Hematopoietic multipotent progenitor cell treated with erythropoietin and hydrocortisone succinate and interleukin-3 and kit ligand, for 17 days (in vitro differentiated cells): ENCODE measurements at regions not wholly inside any gene's neighbourhood (a gene's known extent, or its start where the extent isn't known, plus 50 kb on each side); places are given as distances from the start of the nearest gene placed in this dataset.

ENCODE experiments used
- DNase-seq: peaks from one replicate; pipeline ENCODE4 v3.0.0-alpha.2; 2015; ENCODE audit warnings: low spot score

DNA sequence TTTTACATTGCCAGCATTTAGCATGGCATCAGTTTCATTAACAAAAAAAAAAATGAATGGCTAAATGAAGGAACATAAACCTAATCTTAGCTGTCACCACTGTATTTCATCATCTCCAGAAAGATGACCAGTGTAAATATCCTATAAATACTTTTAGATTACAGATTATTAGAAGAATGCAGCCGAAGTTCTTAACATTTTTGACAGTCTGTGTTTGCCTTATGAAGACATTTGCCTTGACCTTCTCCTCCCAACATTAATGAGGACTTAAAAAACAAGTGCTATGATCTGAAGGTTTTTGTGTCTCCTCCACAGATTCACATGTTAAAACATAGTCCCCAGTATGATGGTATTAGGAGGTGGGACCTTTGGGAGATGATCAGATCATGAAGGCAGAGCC lies 253.0 kb downstream of the SNAPC1 start:
- no peak for DNase-seq

DNA sequence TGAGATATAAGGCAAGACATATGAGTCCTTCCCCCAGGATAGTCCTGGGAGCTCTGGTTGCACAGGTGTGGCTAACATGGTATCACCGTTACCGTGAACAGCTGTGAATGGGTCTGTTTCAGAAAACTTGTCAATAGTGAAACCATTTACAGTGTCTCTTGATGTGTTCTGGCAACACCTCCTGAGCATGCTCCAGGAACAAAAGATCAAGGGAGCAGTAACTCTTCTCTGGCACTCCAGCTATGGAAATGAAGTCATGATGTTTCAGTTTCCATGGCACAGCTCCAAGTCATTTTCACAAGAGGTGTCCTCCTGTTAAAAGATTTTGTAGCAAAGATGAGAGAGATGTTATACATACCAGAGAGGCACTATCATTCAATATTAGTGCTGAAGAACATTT lies 253.7 kb downstream of the SNAPC1 start:
- DNase-seq = no peak

DNA sequence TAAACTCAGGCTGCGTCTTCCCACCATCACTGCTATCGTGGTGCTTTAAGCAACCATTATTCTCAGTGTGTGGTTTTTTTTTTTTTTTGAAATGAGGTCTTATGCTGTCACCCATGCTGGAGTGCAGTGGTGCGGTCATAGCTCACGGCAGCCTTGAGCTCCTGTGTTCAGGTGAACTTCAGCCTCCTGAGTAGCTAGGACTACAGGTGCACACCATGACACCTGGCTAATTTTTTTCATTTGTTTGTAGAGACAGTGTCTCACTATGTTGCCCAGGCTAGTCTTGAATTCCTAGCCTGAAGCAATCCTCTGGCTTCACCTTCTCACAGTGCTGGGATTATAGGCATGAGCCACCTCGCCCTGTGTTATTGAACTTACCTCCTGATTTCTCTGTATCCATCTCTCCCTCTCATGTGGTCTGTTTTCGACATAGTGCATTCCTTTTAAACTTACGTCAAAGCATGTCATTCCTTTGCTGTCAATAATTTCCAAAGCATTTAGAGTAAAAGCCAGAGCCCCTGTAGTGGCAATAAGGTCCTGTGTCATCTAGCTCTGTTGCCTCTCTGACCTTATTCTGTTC lies 255.5 kb downstream of the SNAPC1 start:
- DNase-seq = no peak

DNA sequence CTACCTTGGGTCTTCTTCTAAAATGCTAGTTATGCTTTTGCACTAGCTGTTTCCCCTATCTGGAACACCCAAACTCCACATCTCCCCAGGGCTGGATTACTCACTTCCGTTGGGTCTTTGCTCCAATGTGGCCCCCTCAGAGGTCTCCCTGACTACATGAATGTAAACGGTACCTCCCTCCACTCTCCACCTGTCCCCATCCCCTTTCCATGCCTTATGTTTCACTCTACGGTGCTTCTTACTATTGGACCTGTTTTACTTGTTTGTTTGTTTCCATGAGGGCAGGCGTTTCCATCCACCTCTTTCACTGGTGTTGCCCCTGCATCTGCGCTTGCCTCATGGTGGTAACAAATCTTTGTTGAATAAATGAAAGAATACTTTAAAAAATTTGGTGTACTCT lies 256.4 kb downstream of the SNAPC1 start:
- no peak for DNase-seq

DNA sequence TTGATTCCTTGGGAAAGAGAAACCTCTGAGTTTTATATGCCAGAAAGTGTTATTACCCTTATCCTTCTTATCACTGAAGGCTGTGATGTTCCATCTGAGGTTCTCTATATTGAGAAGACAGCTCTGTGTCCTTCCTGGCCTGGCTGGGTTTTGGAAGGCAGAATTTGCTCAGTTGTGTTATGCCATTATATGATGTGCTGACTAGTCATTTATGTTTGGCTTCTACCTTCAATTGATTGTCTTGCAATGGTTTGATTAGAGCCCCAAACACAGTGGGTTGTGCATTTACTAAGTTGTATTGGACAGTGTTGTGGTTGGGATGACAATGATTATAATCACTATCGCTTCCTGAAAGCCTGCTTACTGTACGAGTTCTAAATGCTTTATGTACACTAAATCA lies 265.7 kb downstream of the SNAPC1 start:
- DNase-seq = no peak

DNA sequence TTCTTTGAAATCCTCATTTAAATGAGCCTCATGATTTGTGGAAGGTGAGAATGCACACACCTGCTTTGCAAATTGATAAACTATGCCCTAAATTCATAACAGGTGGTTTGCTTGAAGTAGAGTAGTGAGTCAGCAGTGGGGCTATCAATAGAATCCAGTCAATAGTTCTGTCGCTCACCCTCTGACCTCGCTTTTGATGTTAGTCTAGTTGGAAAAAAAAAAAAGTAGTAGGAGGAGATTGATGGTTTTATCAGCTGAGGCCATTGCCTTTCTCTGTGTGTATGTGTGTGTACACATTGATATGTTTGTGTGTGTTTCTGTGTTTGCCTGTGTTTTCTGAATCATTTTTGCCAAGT lies 267.3 kb downstream of the SNAPC1 start:
- DNase-seq = no peak

DNA sequence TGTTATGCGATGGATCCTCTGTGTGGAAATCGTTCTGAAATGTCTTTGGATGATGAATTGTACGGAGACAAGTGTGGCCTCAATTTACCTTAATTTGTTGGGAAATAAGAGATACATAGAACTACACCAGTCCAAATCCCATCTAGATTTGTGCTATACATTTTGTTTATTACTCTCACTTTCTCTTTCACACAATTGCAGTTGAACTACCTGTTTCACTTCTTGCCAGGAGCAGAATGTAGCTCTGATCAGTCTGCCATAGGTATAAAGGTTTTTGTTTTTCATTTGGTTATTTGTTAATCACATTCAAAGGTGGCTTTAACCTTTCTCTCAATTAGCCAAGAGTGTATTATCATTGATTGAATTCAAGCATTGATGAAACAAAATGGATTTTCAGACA lies 268.2 kb downstream of the SNAPC1 start:
- DNase-seq = no peak

DNA sequence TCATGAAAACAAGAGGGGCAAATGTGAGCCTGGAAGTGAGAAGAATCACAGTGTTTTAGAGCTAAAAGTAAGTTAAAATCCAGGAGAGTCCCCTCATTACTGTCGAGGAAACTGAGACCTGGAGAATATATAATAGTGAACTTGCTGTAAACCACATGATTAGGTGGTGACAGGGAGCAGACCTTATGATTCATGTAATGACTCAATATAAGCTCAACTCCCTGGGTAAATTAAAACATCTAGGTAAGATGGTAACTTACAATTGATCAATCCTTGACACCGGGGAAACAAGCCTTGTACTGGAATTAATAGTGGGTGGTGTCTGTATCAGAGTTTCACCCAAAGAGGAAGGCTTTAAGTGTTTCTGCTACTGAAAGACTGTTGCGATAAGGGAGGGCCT lies 269.3 kb downstream of the SNAPC1 start:
- no peak for DNase-seq

DNA sequence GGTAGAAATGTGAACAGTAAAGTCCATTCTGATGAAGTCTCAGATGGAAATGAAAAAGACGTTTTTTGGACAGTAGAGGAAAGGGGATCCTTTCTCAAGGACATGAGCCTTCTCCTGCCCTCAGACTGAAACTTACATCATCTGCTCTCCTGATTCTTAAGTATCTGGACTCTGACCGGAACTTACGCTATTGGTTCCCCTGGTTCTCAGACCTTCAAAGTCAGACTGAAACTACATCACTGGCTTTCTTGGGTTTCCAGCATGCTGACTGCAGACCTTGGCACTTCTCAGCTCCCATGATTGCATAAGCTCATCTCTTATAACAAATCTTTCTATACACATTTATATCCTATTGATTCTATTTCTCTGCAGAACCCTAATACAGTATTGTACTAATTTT lies 291.0 kb downstream of the SNAPC1 start:
- no peak for DNase-seq

DNA sequence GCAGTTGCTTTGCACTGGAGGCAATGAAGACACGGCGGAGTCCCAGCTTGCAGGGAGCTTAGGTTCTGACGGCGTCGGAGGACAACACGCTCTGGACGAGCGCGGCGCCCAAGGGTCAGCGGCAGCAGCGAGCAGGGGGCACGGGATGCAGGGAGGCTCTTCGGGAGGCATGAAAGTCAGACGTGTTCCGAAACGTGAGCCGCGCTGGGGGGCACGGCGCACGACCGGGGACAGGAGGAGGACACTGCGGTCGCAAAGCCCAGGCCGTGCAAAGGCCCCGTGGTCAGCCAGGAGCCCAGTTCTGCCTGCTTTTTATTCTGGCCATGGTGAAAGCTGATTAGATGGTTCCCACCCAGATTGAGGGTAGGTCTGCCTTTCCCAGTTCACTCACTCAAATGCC lies 294.6 kb downstream of the SNAPC1 start:
- DNase-seq = no peak

DNA sequence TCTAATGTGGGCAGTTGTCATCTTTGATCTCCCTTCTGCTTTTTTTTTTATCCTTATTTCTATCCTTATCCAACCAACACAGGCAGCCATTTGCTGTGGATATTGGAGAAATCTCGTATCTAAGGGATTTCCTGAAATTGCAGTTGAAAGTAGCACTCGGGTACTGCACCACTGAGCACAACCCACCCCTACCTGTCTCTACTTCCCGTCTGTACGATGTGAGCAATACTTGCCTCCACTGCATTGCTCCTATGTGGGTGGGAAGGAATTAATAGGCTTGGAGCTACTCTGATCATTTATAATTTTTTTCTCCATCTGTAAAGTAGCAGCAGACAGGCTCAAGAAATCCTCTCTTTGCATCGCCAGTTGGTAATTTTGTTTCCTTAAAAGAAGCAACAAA lies 300.4 kb downstream of the SNAPC1 start:
- DNase-seq = no peak

DNA sequence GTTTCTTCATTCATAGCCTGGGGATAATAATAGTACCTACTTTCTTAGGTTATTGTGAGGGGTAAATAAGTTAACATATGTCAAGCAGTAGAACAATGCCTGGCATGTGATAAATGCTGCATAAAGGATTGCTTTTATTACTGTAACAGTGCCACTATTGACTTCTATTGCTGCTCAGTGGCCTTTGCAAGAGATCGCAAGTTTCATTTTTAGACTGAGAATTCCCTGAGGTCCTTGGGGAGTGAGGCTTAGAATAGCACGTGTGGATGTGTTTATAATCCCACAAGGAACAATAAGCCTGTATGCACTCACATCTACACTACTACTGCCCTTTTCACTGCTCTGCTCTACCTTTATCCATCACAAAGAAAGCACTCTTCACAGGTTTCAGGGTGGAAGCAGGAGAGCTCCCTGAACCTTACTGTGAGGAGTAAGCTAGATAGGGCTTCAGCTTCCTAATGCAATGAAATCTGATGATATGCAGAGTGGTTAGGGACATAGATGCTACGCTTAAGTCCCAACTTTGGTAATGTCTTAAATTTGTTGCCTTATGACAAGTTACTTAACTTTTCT lies 302.6 kb downstream of the SNAPC1 start:
- DNase-seq = no peak

DNA sequence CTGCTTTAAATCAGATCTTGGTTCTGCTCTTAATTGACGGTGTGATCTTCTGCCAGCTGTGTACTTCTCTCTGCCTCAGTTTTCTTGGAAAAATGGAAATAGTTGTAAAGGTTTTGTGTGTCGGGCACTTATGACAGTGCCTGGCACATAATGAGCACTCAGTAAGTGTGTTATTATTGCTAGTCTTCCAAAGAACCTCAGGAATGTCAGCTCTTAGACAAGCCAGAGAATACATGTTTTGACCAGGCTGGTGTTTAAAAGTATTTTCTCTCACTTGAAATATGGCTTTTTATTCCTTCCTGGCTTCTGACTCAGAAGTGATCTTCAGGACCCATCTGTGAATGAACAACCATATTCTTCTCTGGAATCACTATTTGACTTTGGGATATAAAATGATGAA lies 304.1 kb downstream of the SNAPC1 start:
- DNase-seq = no peak

DNA sequence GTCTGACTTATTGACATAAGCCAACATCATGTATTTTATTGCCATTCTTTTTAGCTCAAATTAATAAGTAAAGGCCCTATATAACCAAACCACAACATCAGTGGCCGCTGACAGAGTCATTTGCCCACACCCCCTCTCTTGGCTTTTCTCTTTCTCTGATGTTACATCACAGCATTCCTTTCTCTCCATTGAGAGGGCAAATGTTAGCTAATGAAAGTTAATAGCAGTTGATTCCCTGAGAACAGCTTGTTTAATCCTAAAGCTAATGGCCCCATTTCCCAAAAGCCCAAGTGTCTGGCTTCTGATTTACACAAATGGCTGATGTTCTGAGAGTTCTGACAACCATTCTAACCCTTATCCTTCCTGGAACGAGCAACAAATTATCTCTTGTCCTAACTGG lies 308.8 kb downstream of the SNAPC1 start:
- DNase-seq = no peak

DNA sequence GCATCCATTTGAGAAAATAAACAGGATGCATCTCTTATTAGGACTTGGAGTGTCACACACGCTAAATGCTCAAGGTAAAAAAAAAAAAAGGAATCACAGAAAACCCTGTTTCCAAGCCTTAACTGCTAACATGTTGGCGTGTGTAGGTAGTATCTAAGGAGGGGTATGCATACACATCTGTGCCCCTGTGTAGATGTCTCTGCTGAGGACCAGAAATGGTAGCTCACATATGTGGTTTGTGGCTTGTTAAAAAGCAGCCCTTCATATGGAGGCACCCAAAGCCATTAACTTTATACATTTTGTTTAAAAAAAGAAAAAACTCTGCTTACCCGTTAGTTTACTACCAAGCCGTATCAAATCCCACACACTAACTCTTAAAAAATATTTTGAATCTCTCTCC lies 314.1 kb downstream of the SNAPC1 start:
- DNase-seq = no peak

DNA sequence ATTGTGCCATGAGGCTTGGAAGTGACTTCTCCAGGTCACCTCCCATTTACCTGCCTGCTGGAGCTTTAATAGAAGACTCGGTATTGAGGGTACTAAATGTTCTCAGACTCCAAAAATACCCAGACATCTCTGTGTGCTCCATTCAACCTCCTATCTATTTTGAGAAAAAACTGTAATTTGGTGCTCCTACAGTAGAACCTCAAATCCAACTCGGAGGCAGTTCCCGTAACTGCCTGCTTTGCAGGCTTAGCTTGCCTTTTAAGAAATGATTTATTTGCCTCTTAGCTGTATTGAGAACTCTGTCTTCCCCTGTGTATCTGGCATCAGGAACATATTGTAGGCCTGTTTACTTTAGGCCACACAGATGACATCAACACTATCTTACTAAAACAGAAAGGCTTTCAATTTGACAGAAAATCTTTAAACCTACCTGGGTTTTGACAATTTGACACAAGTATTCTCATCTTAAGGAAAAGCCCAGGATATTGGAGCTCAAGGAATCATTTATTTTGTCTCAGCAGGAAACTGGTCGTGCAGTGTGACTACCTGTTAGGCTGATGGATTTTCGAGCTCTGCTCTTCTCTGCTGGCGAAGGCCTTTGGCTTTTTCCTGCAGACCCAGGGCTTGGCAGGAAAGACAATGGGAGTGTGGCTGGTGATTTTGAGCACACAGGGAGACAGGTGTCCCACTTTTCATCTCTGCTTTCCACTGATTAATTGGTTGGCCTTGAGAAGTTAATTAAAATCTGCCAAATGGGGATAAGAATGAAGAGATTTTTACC lies 314.8 kb downstream of the SNAPC1 start:
- DNase-seq = no peak

DNA sequence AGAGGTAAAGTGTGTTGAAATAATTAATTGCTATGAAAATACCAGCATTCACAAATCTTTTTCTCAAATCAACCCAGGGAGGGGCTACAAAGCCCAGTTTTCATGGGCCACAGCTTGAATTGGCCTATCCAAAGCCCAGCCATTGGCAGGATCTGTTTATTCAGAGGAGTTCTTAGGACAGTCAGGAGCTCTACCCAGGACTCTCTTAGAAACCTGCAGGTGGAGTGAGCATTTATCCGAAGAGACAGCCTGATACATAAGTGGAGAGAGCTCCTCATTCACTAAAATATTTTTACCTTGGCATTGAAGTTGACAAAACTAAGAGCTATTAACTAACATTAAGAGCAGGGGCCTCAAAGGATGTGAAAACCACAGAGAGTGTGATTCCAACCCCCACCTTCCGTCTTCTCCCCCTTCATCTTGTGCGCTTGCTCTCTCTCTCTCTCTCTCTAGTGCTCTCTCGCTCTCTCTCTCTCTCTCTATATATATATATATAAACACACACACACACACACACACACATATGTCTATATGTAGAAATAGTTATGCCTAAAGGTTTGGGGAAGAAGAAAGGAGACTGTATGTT lies 315.5 kb downstream of the SNAPC1 start:
- no peak for DNase-seq

DNA sequence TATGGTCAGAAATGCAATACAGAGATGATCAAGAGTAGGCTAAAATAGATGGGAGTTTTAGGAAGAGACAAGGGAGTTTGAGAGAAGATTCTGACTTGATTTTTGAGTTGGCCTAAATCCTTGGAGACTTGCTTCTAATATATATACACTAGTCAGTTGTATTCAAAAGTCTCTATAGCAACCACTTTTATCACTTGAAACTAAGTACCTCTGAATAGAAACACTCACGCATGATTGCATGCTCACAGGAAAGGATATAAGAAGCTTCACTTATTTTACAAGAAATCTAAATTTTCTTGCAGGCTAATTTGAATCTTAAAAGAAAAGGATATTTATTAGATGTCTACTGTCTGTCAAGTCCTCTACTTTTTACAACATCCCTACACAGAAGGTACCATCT lies 316.8 kb downstream of the SNAPC1 start:
- no peak for DNase-seq

DNA sequence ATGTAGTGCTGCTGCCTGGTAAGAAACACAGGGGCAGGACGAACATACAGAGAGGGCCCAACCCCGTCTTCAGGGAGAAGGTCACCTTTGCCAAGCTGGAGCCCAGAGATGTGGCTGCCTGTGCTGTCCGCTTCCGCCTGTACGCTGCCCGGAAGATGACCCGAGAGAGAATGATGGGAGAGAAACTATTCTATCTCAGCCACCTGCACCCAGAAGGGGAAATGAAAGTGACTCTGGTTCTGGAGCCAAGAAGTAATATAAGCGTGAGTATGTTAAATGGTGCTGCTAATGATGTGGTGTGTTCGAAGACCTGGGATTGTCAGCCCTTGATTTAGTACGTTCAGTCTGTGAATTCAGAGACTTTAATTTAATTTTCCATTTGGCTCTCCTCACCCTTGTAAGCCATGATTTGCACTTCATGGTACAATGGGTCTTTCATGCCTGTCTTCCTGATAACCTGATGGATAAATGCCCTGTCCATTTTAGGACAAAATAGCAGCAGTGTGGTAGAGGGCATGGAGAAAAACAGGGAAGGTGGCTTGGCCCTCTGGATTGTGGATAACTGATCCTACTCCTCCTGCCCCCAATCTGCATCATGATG lies 318.9 kb downstream of the SNAPC1 start:
- no peak for DNase-seq

DNA sequence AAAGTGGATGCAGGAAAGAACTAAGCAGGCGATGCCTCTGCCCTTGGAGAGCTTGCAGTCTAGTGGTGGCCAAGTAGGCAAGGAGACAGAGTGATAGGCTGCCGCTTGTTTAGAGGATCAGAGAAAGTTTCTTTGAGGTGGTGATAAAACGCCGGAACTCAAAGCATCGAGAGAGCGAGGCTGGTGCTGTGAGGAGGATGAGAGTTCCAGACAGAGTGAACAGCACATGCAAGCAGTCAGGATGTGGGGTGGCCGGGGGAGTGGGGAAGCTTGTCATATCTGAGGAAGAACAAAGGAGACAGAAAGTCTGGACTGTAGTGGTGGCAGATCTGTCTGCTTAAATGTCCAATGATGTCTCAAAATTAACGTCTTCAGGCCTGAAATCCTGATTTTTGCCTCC lies 319.7 kb downstream of the SNAPC1 start:
- DNase-seq = no peak

DNA sequence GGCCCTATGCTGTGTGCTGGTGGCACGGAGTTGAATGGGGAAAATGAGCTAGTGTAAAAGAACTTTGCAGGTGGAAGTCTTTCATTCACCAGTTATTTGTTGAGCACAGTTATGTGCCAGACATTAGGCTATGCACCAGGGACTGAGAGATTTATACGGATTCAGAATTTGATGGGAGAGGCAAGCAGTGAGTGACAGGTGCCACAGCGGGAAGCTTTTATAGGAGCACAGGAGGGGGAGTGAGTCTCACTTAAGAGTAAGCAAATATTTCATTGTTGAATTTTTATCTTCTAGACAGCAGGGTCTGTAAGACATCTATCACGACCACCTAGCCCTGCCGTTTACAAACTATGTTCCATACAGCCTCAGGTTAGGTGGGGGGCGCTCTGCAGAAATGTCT lies 320.6 kb downstream of the SNAPC1 start:
- no peak for DNase-seq

DNA sequence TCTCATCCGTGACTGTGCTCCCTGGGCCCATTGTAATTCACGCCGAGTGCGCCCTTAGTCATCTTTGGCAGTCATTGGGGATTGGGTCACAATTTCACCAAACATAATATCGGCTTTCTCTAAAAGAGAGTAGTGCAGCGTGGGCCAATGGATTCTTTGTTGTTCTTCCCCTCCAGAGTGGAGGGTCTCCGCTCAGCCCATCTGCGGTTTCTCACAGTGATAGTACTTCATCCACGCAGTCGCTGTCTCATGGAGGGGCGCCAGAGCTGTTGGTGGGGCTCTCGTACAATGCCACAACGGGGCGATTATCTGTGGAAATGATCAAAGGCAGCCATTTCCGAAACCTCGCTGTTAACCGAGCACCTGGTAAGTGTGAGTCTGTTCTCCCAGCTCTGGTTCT lies 321.8 kb downstream of the SNAPC1 start:
- DNase-seq = no peak

DNA sequence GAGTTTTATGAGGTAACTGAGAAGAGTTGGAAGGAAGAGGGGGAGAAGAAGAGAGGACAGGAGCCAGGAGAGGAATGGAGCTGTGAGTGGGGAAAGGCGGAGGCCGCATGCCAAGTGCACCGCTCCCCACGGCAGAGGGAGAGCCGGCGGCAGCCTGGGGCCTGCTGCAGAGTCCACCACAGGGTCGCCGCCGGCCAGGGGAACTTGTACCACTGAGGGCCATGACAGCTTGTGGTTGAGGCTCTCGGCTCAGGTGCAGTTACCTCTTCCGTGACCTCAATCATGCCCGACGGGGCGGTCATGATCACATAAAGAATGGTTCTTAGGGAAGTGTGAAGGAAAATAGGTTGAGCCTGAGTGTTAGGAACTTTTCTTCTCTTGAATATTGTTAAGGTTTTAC lies 325.0 kb downstream of the SNAPC1 start:
- DNase-seq = no peak
